RWPE2 (cell line): ENCODE measurements at regions not wholly inside any gene's neighbourhood (a gene's known extent, or its start where the extent isn't known, plus 50 kb on each side); places are given as distances from the start of the nearest gene placed in this dataset.
"Not testable (repeated sequence)": the region's sequence is repeated elsewhere in the genome, so short reads cannot be mapped to it uniquely, and the experiment has no call there.

Source experiments
- ATAC-seq: fragments of 200-7000 bp; cut with Tn5 transposase; 3 replicates; pipeline ENCODE4 v1.9.1; 2021; ENCODE audit warnings: low read depth
- DNase-seq: peaks from one replicate; pipeline ENCODE4 v3.0.0-alpha.2; 2020; ENCODE audit warnings: low spot score
- H3K27ac ChIP-seq: fragments of 450-650 bp; 2 replicates; pipeline ENCODE4 v1.5.1; 2017; ENCODE audit warnings: mild to moderate bottlenecking; ENCODE audit not compliant: poor library complexity, severe bottlenecking
- H3K27me3 ChIP-seq: fragments of 250-450 bp; sonication (Bioruptor Pico); 2 replicates; pipeline ENCODE4 v1.5.1; 2021; ENCODE audit warnings: mild to moderate bottlenecking, moderate library complexity; ENCODE audit not compliant: insufficient read depth, poor library complexity, severe bottlenecking
- H3K36me3 ChIP-seq: fragments of 250-450 bp; sonication (Bioruptor Pico); 2 replicates; pipeline ENCODE4 v1.5.1; 2020; ENCODE audit warnings: low read depth, mild to moderate bottlenecking, moderate library complexity
- H3K4me1 ChIP-seq: fragments of 250-450 bp; sonication (Bioruptor Pico); 2 replicates; pipeline ENCODE4 v1.5.1; 2021; ENCODE audit warnings: mild to moderate bottlenecking, moderate library complexity; ENCODE audit not compliant: insufficient read depth, poor library complexity, severe bottlenecking
- H3K4me3 ChIP-seq: fragments of 250-450 bp; sonication (Bioruptor Pico); 2 replicates; pipeline ENCODE4 v1.5.1; 2021; ENCODE audit warnings: mild to moderate bottlenecking, moderate library complexity; ENCODE audit not compliant: severe bottlenecking
- H3K9me3 ChIP-seq: fragments of 250-450 bp; sonication (Bioruptor Pico); 2 replicates; pipeline ENCODE4 v1.5.1; 2021; ENCODE audit warnings: mild to moderate bottlenecking, moderate library complexity; ENCODE audit not compliant: severe bottlenecking
- CTCF ChIP-seq: fragments of 450-650 bp; IDR thresholded peaks from one replicate; pipeline ENCODE4 v1.5.1; 2017; ENCODE audit warnings: mild to moderate bottlenecking, moderate library complexity; ENCODE audit not compliant: poor library complexity, severe bottlenecking

GRCh38 chr4:127007305-127007704, 625.5 kb upstream of the INTU start:
- DNase-seq: no peak

GRCh38 chr4:127012549-127012948, 620.2 kb upstream of the INTU start:
- Histone ChIP-seq H3K36me3 (no peaks in the 10 kb centered on the region), H3K27ac (no peak overlapping the region), H3K4me3 (no peak overlapping the region), H3K27me3 (no peaks in the 10 kb centered on the region), H3K9me3 (no peaks in the 10 kb centered on the region), H3K4me1 (no peaks in the 10 kb centered on the region)
- DNase-seq: no peak
- TF ChIP-seq CTCF: no peak
- ATAC-seq: no peak

More at GRCh38 chr4:127007305-127007704, 625.5 kb upstream of the INTU start:
- TF ChIP-seq CTCF: no peak
- H3K36me3 ChIP-seq: no peaks in the 10 kb centered on the region
- no peak for ATAC-seq
- H3K4me3 ChIP-seq: no peak overlapping the region
- no peaks in the 10 kb centered on the region for H3K4me1 ChIP-seq
- H3K9me3 ChIP-seq: no peaks in the 10 kb centered on the region
- no peaks in the 10 kb centered on the region for H3K27me3 ChIP-seq
- no peak overlapping the region for H3K27ac ChIP-seq

GRCh38 chr4:127015667-127016117, 617.1 kb upstream of the INTU start:
- no peak overlapping the region for H3K27ac ChIP-seq
- no peak for ATAC-seq
- no peak for DNase-seq

GRCh38 chr4:127018381-127018780, 614.4 kb upstream of the INTU start:
- Histone ChIP-seq H3K4me1 (no peaks in the 10 kb centered on the region), H3K36me3 (no peaks in the 10 kb centered on the region), H3K9me3 (no peaks in the 10 kb centered on the region), H3K27me3 (no peaks in the 10 kb centered on the region), H3K4me3 (no peak overlapping the region), H3K27ac (no peak overlapping the region)
- no peak for DNase-seq
- no peak for TF ChIP-seq CTCF
- ATAC-seq: no peak

More at GRCh38 chr4:127015667-127016117, 617.1 kb upstream of the INTU start:
- Histone ChIP-seq H3K4me1 (no peaks in the 10 kb centered on the region), H3K36me3 (no peaks in the 10 kb centered on the region), H3K9me3 (no peaks in the 10 kb centered on the region), H3K4me3 (no peak overlapping the region), H3K27me3 (no peaks in the 10 kb centered on the region)
- no peak for TF ChIP-seq CTCF

- not testable (repeated sequence) for ATAC-seq, H3K27ac ChIP-seq, H3K36me3 ChIP-seq, H3K27me3 ChIP-seq, DNase-seq, H3K9me3 ChIP-seq, H3K4me1 ChIP-seq, H3K4me3 ChIP-seq
Observed at GRCh38 chr4:127020831-127021230, 611.9 kb upstream of the INTU start.
